DOHH2 (cell line): ENCODE measurements at regions not wholly inside any gene's neighbourhood (a gene's known extent, or its start where the extent isn't known, plus 50 kb on each side); places are given as distances from the start of the nearest gene placed in this dataset.
"Not testable (repeated sequence)": the region's sequence is repeated elsewhere in the genome, so short reads cannot be mapped to it uniquely, and the experiment has no call there.

Source experiments
- H3F3A ChIP-seq: fragments of 200-600 bp; sonication (generic), shearing (Covaris generic); 2 replicates; pipeline ENCODE4 v1.6.0; 2016; ENCODE audit warnings: antibody characterized with exemption, mild to moderate bottlenecking; ENCODE audit not compliant: control insufficient read depth, insufficient read depth
- H3K27ac ChIP-seq: fragments of 200-600 bp; sonication (generic); 2 replicates; pipeline ENCODE4 v1.5.1; 2014; ENCODE audit warnings: low read depth, mild to moderate bottlenecking, low read length, moderate library complexity
- H3K27me3 ChIP-seq: fragments of 200-600 bp; sonication (generic); 2 replicates; pipeline ENCODE4 v1.6.1; 2014; ENCODE audit warnings: mild to moderate bottlenecking, low read length, mixed read lengths; ENCODE audit not compliant: control insufficient read depth
- H3K36me3 ChIP-seq: fragments of 200-600 bp; sonication (generic); 2 replicates; pipeline ENCODE4 v1.6.1; 2014; ENCODE audit warnings: mild to moderate bottlenecking, low read length, moderate library complexity, mixed read lengths; ENCODE audit not compliant: control insufficient read depth
- H3K4me1 ChIP-seq: fragments of 200-600 bp; sonication (generic); 2 replicates; pipeline ENCODE4 v1.6.1; 2014; ENCODE audit warnings: mild to moderate bottlenecking, low read length, mixed read lengths; ENCODE audit not compliant: control insufficient read depth
- H3K4me2 ChIP-seq: fragments of 200-600 bp; sonication (generic); 2 replicates; pipeline ENCODE4 v1.6.0; 2014; ENCODE audit warnings: mild to moderate bottlenecking, low read length, moderate library complexity
- H3K4me3 ChIP-seq: fragments of 200-600 bp; sonication (generic); 2 replicates; pipeline ENCODE4 v1.5.1; 2014; ENCODE audit warnings: mild to moderate bottlenecking, low read length, mixed read lengths
- H3K79me2 ChIP-seq: fragments of 200-600 bp; sonication (generic); 2 replicates; pipeline ENCODE4 v1.6.1; 2014; ENCODE audit warnings: mild to moderate bottlenecking, low read length, mixed read lengths; ENCODE audit not compliant: control insufficient read depth
- H3K9me2 ChIP-seq: fragments of 200-600 bp; sonication (generic); replicated peaks from 2 replicates; pipeline ENCODE4 v1.6.1; 2014; ENCODE audit warnings: mild to moderate bottlenecking, low read length, mixed read lengths; ENCODE audit not compliant: control insufficient read depth
- H3K9me3 ChIP-seq: fragments of 200-600 bp; sonication (generic); 2 replicates; pipeline ENCODE4 v1.6.1; 2014; ENCODE audit warnings: antibody characterized with exemption, low read length, mixed read lengths; ENCODE audit not compliant: control insufficient read depth, insufficient read depth
- H4K20me1 ChIP-seq: fragments of 200-600 bp; sonication (generic); 2 replicates; pipeline ENCODE4 v1.6.0; 2014; ENCODE audit warnings: low read depth, mild to moderate bottlenecking, antibody characterized with exemption, low read length, moderate library complexity; ENCODE audit not compliant: control insufficient read depth, insufficient read depth
- CTCF ChIP-seq: fragments of 200-600 bp; sonication (generic); IDR thresholded peaks from one replicate; pipeline ENCODE4 v1.5.1; 2014; ENCODE audit warnings: antibody characterized with exemption, mild to moderate bottlenecking, low read depth, low read length; ENCODE audit not compliant: poor library complexity, severe bottlenecking
- EZH2phosphoT487 ChIP-seq: fragments of 200-600 bp; sonication (generic); IDR thresholded peaks from 2 replicates; pipeline ENCODE4 v1.6.1; 2017; ENCODE audit warnings: borderline replicate concordance, mild to moderate bottlenecking, antibody characterized with exemption, low read length, moderate library complexity, mixed read lengths

- not testable (repeated sequence) for H3K79me2 ChIP-seq, H3K9me3 ChIP-seq, H3F3A ChIP-seq, H3K4me1 ChIP-seq, H3K4me3 ChIP-seq, H3K9me2 ChIP-seq, H4K20me1 ChIP-seq, H3K4me2 ChIP-seq, H3K27me3 ChIP-seq, H3K27ac ChIP-seq, H3K36me3 ChIP-seq
These were observed 77.5 kb upstream of the VKORC1L1 start for GRCh38 chr7:65795392-65795716.

GRCh38 chr7:65796205-65796604 lies 76.7 kb upstream of the VKORC1L1 start:
- H3K9me3 ChIP-seq: no peaks in the 10 kb centered on the region
- H3K4me3 ChIP-seq: no peak overlapping the region
- H3F3A ChIP-seq: no peaks in the 10 kb centered on the region
- H3K9me2 ChIP-seq: no peaks in the 10 kb centered on the region
- no peak overlapping the region for H3K4me2 ChIP-seq
- H4K20me1 ChIP-seq: no peaks in the 10 kb centered on the region
- H3K36me3 ChIP-seq: no peaks in the 10 kb centered on the region
- no peaks in the 10 kb centered on the region for H3K27me3 ChIP-seq
- TF ChIP-seq EZH2phosphoT487 (no peak), CTCF (no peak)
- H3K79me2 ChIP-seq: no peaks in the 10 kb centered on the region
- no peaks in the 10 kb centered on the region for H3K4me1 ChIP-seq
- H3K27ac ChIP-seq: no peak overlapping the region

GRCh38 chr7:65797086-65797485 lies 75.8 kb upstream of the VKORC1L1 start:
- H3K27ac ChIP-seq, H3K79me2 ChIP-seq, H3K4me1 ChIP-seq, H3K4me3 ChIP-seq, H3F3A ChIP-seq, H3K27me3 ChIP-seq, H3K36me3 ChIP-seq, H3K9me2 ChIP-seq, H3K4me2 ChIP-seq, H3K9me3 ChIP-seq, H4K20me1 ChIP-seq: not testable (repeated sequence)

GRCh38 chr7:65797566-65797965 lies 75.3 kb upstream of the VKORC1L1 start:
- H3K36me3 ChIP-seq, H3K9me2 ChIP-seq, H3K27me3 ChIP-seq, H3K4me1 ChIP-seq, H3K4me2 ChIP-seq, H3K9me3 ChIP-seq, H3K4me3 ChIP-seq, H3K27ac ChIP-seq, H4K20me1 ChIP-seq, H3K79me2 ChIP-seq, H3F3A ChIP-seq: not testable (repeated sequence)

- no peaks in the 10 kb centered on the region for H3K9me2 ChIP-seq
- no peaks in the 10 kb centered on the region for H3K9me3 ChIP-seq
These were observed 74.5 kb upstream of the VKORC1L1 start for GRCh38 chr7:65798111-65799075.

GRCh38 chr7:65800191-65800590 lies 72.7 kb upstream of the VKORC1L1 start:
- H3K27me3 ChIP-seq, H3F3A ChIP-seq, H3K79me2 ChIP-seq, H3K9me2 ChIP-seq, H3K27ac ChIP-seq, H3K9me3 ChIP-seq, H4K20me1 ChIP-seq, H3K4me3 ChIP-seq, H3K4me1 ChIP-seq, H3K36me3 ChIP-seq, H3K4me2 ChIP-seq: not testable (repeated sequence)

More at GRCh38 chr7:65798111-65799075, 74.5 kb upstream of the VKORC1L1 start:
- no peak overlapping the region for H3K4me3 ChIP-seq
- H3F3A ChIP-seq: no peaks in the 10 kb centered on the region
- H3K4me1 ChIP-seq: no peaks in the 10 kb centered on the region
- no peak for TF ChIP-seq EZH2phosphoT487
- no peak for TF ChIP-seq CTCF
- no peaks in the 10 kb centered on the region for H3K27me3 ChIP-seq
- no peaks in the 10 kb centered on the region for H3K36me3 ChIP-seq
- no peaks in the 10 kb centered on the region for H4K20me1 ChIP-seq
- no peak overlapping the region for H3K4me2 ChIP-seq
- no peak overlapping the region for H3K27ac ChIP-seq
- H3K79me2 ChIP-seq: no peaks in the 10 kb centered on the region
